ENCODE measurements at regions not wholly inside any gene's neighbourhood (a gene's known extent, or its start where the extent isn't known, plus 50 kb on each side); places are given as distances from the start of the nearest gene placed in this dataset.
"Not testable (repeated sequence)": the region's sequence is repeated elsewhere in the genome, so short reads cannot be mapped to it uniquely, and the experiment has no call there.

- peaks cover 4 to 23% of the 10 kb centered on the region in 2 donors for H3K4me1 ChIP-seq (ENCODE audit: control insufficient read depth in 1 of 2, low read depth in 2 of 2)
- no peaks in the 10 kb centered on the region for H3K36me3 ChIP-seq
- DNase-seq (ENCODE audit: low spot score) (no peak), ATAC-seq (ENCODE audit: insufficient number of reproducible peaks, low FRiP score, low read depth) (no peak)
- H3K27ac ChIP-seq = no peak overlapping the region
- H3K27me3 ChIP-seq (replicated peaks; ENCODE audit: insufficient read depth) = no peaks in the 10 kb centered on the region
- no peak overlapping the region for H3K4me3 ChIP-seq
- H3K9me3 ChIP-seq = no peaks in the 10 kb centered on the region
- TF ChIP-seq CTCF (IDR thresholded peaks at IDR 0.05) = no peak
Observed at GRCh38 chr6:21871831-21872230, 278.3 kb downstream of the SOX4 start.

DNA sequence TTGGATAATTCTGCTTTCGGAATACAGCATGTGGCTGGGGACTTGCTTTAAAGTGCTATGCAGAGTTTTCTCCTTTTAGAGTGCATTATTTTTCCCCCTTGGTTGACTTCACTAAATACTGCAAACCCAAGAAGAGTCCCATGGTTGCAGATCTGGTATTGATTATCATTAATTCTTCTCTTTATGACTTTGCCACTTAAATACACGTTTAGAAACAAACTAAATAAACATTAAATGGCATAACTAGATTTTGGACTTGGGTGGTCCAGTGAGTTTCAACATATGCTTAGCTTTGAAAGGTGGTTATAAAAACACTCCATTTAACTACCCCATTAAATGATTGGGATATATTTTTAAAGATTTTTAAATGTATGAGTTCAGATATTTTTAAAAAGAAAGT is 279.2 kb downstream of the SOX4 start:
- Histone ChIP-seq H3K27ac (no peak overlapping the region), H3K36me3 (no peaks in the 10 kb centered on the region), H3K9me3 (no peaks in the 10 kb centered on the region), H3K27me3 (replicated peaks; ENCODE audit: insufficient read depth) (no peaks in the 10 kb centered on the region), H3K4me1 (ENCODE audit: control insufficient read depth in 1 of 2, low read depth in 2 of 2) (peaks cover 4 to 23% of the 10 kb centered on the region in 2 donors), H3K4me3 (no peak overlapping the region)
- ATAC-seq (ENCODE audit: insufficient number of reproducible peaks, low FRiP score, low read depth) (no peak), DNase-seq (ENCODE audit: low spot score) (no peak)
- TF ChIP-seq CTCF (IDR thresholded peaks at IDR 0.05) = no peak

DNA sequence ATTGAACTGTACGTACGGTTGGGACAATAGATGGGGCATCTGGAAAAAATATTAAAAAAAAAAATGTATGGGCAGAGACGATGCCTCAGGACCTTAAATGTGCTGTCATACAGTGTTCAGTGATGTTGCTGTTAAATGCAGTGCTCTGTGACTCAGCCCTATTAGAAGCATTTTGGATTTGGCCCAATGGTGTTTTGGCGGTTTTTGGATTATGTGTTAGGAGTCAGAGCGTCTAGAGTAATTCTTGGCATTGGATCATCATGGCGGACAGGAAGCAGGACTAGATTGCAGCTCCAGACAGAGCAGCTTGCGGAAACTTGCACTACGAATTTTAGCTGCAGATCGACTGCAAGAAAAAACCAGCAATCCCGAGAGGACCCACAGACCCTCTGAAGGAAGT is 280.0 kb downstream of the SOX4 start:
- Histone ChIP-seq H3K36me3 (no peaks in the 10 kb centered on the region), H3K9me3 (no peaks in the 10 kb centered on the region), H3K27ac (peak overlapping the region; percentile 33 to 71), H3K4me3 (peak overlapping the region; percentile 36), H3K4me1 (ENCODE audit: control insufficient read depth in 1 of 2, low read depth in 2 of 2) (peaks cover 4 to 23% of the 10 kb centered on the region in 2 donors), H3K27me3 (replicated peaks; ENCODE audit: insufficient read depth) (no peaks in the 10 kb centered on the region)
- peak; percentile 65 for DNase-seq (ENCODE audit: low spot score)
- peak; percentile 97 for ATAC-seq (ENCODE audit: insufficient number of reproducible peaks, low FRiP score, low read depth)
- no peak for TF ChIP-seq CTCF (IDR thresholded peaks at IDR 0.05)

DNA sequence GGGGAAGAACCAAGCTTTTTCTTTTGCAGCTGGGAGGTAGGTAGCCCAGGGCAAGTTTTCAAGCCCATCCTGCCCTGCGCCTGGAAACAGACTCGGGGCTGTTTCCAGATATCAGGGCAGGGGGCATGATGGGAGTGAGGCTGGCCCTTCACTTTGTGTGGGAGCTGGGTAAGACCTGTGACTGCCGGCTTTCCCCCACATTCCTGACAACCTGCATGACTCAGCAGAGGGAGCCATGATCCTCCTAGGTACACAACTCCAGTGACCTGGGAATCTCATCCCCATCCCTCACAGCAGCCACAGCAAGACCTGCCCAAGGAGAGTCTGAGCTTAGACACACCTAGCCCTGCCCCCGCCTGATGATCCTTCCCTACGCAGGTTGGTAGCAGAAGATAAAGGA is 280.8 kb downstream of the SOX4 start:
- Histone ChIP-seq H3K4me3 (no peak overlapping the region), H3K36me3 (no peaks in the 10 kb centered on the region), H3K9me3 (no peaks in the 10 kb centered on the region), H3K27me3 (replicated peaks; ENCODE audit: insufficient read depth) (no peaks in the 10 kb centered on the region), H3K27ac (peak overlapping the region in 1 of 2 donors; percentile 71), H3K4me1 (ENCODE audit: control insufficient read depth in 1 of 2, low read depth in 2 of 2) (peaks cover 4 to 23% of the 10 kb centered on the region in 2 donors)
- no peak for DNase-seq (ENCODE audit: low spot score)
- no peak for ATAC-seq (ENCODE audit: insufficient number of reproducible peaks, low FRiP score, low read depth)
- no peak for TF ChIP-seq CTCF (IDR thresholded peaks at IDR 0.05)

DNA sequence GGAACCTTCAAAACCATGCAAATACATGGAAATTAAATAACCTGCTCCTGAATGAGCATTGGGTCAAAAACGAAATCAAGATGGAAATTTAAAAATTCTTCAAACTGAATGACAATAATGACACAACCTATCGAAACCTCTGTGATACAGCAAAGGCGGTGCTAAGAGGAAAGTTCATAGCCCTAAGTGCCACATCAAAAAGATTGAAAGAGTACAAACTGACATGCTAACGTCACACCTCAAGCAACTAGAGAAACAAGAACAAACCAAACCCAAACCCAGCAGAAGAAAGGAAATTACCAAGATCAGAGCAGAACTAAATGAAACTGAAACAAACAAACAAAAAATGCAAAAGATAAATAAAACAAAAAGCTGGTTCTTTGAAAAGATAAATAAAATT is 283.5 kb downstream of the SOX4 start:
- H3K36me3 ChIP-seq; H3K27ac ChIP-seq; ATAC-seq (ENCODE audit: insufficient number of reproducible peaks, low FRiP score, low read depth); H3K4me3 ChIP-seq; DNase-seq (ENCODE audit: low spot score); H3K27me3 ChIP-seq (replicated peaks; ENCODE audit: insufficient read depth); H3K9me3 ChIP-seq: not testable (repeated sequence)
- peaks cover 4 to 17% of the 10 kb centered on the region in 2 donors for H3K4me1 ChIP-seq (ENCODE audit: control insufficient read depth in 1 of 2, low read depth in 2 of 2)

DNA sequence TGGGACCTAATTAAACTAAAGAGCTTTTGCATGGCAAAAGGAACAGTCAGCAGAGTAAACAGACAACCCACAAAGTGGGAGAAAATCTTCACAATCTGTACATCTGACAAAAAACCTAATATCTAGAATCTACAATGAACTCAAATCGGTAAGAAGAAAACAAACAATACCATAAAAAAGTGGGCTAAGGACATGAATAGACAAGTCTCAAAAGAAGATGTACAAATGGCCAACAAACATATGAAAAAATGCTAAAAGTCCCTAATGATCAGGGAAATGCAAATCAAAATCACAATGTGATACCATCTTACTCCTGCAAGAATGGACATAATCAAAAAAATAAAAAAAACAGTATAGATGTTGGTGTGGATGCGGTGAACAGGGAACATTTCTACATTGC is 286.7 kb downstream of the SOX4 start:
- H3K36me3 ChIP-seq; ATAC-seq (ENCODE audit: insufficient number of reproducible peaks, low FRiP score, low read depth); H3K27ac ChIP-seq; DNase-seq (ENCODE audit: low spot score); H3K4me3 ChIP-seq; H3K9me3 ChIP-seq; H3K27me3 ChIP-seq (replicated peaks; ENCODE audit: insufficient read depth): not testable (repeated sequence)
- H3K4me1 ChIP-seq (ENCODE audit: control insufficient read depth in 1 of 2, low read depth in 2 of 2) = peaks cover 3 to 16% of the 10 kb centered on the region in 2 donors
